CD14-positive monocyte (primary cell): ENCODE measurements at regions not wholly inside any gene's neighbourhood (a gene's known extent, or its start where the extent isn't known, plus 50 kb on each side); places are given as distances from the start of the nearest gene placed in this dataset.

ENCODE experiments used
- DNase-seq, 3 donors: peaks; one replicate each; pipeline ENCODE4 v3.0.0-alpha.2; 2011 to 2022
- H2AFZ ChIP-seq: 2 replicates; pipeline ENCODE4 v1.6.0; 2012; ENCODE audit warnings: mild to moderate bottlenecking, low read depth, low read length, inconsistent platforms; ENCODE audit not compliant: insufficient read depth, poor library complexity, severe bottlenecking
- H3K27ac ChIP-seq, 2 donors: 1 replicate in 1 of 2; 2 replicates in 1 of 2; pipeline ENCODE4 v1.5.1; 2012 to 2013; ENCODE audit warnings: low read length in 2 of 2, control low read depth in 1 of 2, inconsistent platforms in 1 of 2, low read depth in 1 of 2, mild to moderate bottlenecking in 1 of 2
- H3K27me3 ChIP-seq, 2 donors: one replicate each; pipeline versions ENCODE4 v1.6.0 to v1.6.1; 2011 to 2013; ENCODE audit warnings: low read length in 2 of 2; ENCODE audit not compliant: control insufficient read depth in 2 of 2, insufficient read depth in 2 of 2
- H3K36me3 ChIP-seq, 2 donors: replicated peaks in 1 of 2; 1 replicate in 1 of 2; 2 replicates in 1 of 2; pipeline versions ENCODE4 v1.5.1 to v1.6.1; 2012 to 2013; ENCODE audit warnings: low read length in 2 of 2, control low read depth in 1 of 2, inconsistent platforms in 1 of 2, mild to moderate bottlenecking in 1 of 2; ENCODE audit not compliant: insufficient read depth in 2 of 2, control insufficient read depth in 1 of 2
- H3K4me1 ChIP-seq, 2 donors: 1 replicate in 1 of 2; 2 replicates in 1 of 2; pipeline versions ENCODE4 v1.5.1 to v1.6.1; 2012 to 2013; ENCODE audit warnings: low read length in 2 of 2, control low read depth in 1 of 2, inconsistent platforms in 1 of 2, mild to moderate bottlenecking in 1 of 2, moderate library complexity in 1 of 2; ENCODE audit not compliant: insufficient read depth in 2 of 2, control insufficient read depth in 1 of 2
- H3K4me2 ChIP-seq: replicated peaks from 2 replicates; pipeline ENCODE3; 2012; ENCODE audit warnings: low read length, moderate library complexity, mild to moderate bottlenecking; ENCODE audit not compliant: poor library complexity, severe bottlenecking; ENCODE audit errors: extremely low read depth
- H3K4me3 ChIP-seq, 3 experiments: fragments of 200-600 bp in 1 of 3; sonication (generic) in 1 of 3; replicated peaks in 1 of 3; 1 replicate in 2 of 3; 2 replicates in 1 of 3; pipeline ENCODE4 v1.5.1; 2011 to 2013; ENCODE audit warnings: low read length in 3 of 3, mild to moderate bottlenecking in 3 of 3, control low read depth in 2 of 3, low read depth in 2 of 3, inconsistent platforms in 1 of 3, moderate library complexity in 1 of 3
- H3K79me2 ChIP-seq: 2 replicates; pipeline ENCODE4 v1.6.0; 2012; ENCODE audit warnings: mild to moderate bottlenecking, control low read depth, inconsistent platforms, low read length, moderate library complexity; ENCODE audit not compliant: insufficient read depth
- H3K9ac ChIP-seq: 2 replicates; pipeline ENCODE4 v1.6.0; 2017; ENCODE audit warnings: low read length, mild to moderate bottlenecking; ENCODE audit not compliant: insufficient read depth, poor library complexity, severe bottlenecking
- H3K9me3 ChIP-seq, 2 donors: replicated peaks in 1 of 2; 1 replicate in 1 of 2; 2 replicates in 1 of 2; pipeline versions ENCODE4 v1.5.1 to v1.6.1; 2012 to 2013; ENCODE audit warnings: low read length in 2 of 2, control low read depth in 1 of 2; ENCODE audit not compliant: control insufficient read depth in 1 of 2, insufficient read depth in 1 of 2
- H4K20me1 ChIP-seq: 2 replicates; pipeline ENCODE4 v1.6.0; 2012; ENCODE audit warnings: mild to moderate bottlenecking, low read length, control low read depth, moderate library complexity; ENCODE audit not compliant: insufficient read depth
- H3K27ac Mint-ChIP-seq, 7 donors: one replicate each; pipeline ENCODE4 v1.8.0; 2020; ENCODE audit warnings: mild to moderate bottlenecking in 7 of 7, mixed read lengths in 7 of 7, moderate library complexity in 6 of 7, inconsistent platforms in 2 of 7
- H3K27me3 Mint-ChIP-seq, 3 donors: one replicate each; pipeline ENCODE4 v1.8.0; 2021 to 2022; ENCODE audit warnings: low read depth in 3 of 3, mild to moderate bottlenecking in 3 of 3, mixed read lengths in 3 of 3, moderate library complexity in 3 of 3, inconsistent platforms in 1 of 3
- H3K36me3 Mint-ChIP-seq, 2 donors: one replicate each; pipeline ENCODE4 v1.8.0; 2020; ENCODE audit warnings: mixed read lengths in 2 of 2, inconsistent platforms in 1 of 2, mild to moderate bottlenecking in 1 of 2
- H3K4me1 Mint-ChIP-seq: one replicate; pipeline ENCODE4 v1.8.0; 2020; ENCODE audit warnings: mild to moderate bottlenecking, mixed read lengths
- H3K4me3 Mint-ChIP-seq, 2 donors: one replicate each; pipeline ENCODE4 v1.8.0; 2020; ENCODE audit warnings: mild to moderate bottlenecking in 2 of 2, mixed read lengths in 2 of 2, moderate library complexity in 1 of 2
- H3K9me3 Mint-ChIP-seq, 7 donors: one replicate each; pipeline ENCODE4 v1.8.0; 2020 to 2022; ENCODE audit warnings: mixed read lengths in 7 of 7, mild to moderate bottlenecking in 6 of 7, moderate library complexity in 6 of 7, inconsistent platforms in 2 of 7
- WGBS: methylation state at CpG from one replicate; pipeline ENCODE4 v1.1.5; 2013; ENCODE audit warnings: missing lambda C conversion rate; ENCODE audit not compliant: insufficient coverage; 5-methylcytosine and 5-hydroxymethylcytosine counted together
- intact Hi-C, 2 donors: fragments of 100-400 bp; cut with micrococcal nuclease; formaldehyde crosslinking; loops; one replicate each; pipeline versions ENCODE4 v1.15.0 to v1.15.1; 2023
- TF ChIP-seq, protein P1 (sequence below): fragments of 200-600 bp; IDR thresholded peaks from one replicate; pipeline ENCODE4 v1.8.0; 2022; ENCODE audit warnings: antibody characterized with exemption, mild to moderate bottlenecking

- H3K4me2 ChIP-seq: no peak overlapping the region
- no peak for DNase-seq
- WGBS: no CpG with 5 or more reads among the region's 2 CpGs
- no peaks in the 10 kb centered on the region for H3K9me3 ChIP-seq
- no peaks in the 10 kb centered on the region for H3K36me3 ChIP-seq
- Mint-ChIP-seq H3K36me3 (no peaks in the 10 kb centered on the region), H3K4me1 (no peaks in the 10 kb centered on the region), H3K27ac (no peak overlapping the region), H3K27me3 (peaks cover 0 to 1% (median 0%) of the 10 kb centered on the region in 3 donors), H3K9me3 (peaks cover 0 to 4% (median 0%) of the 10 kb centered on the region in 7 donors), H3K4me3 (no peak overlapping the region)
- H3K9ac ChIP-seq: no peak overlapping the region
- intact Hi-C loops: no loop called here
- H3K4me1 ChIP-seq: no peaks in the 10 kb centered on the region
- no peaks in the 10 kb centered on the region for H3K79me2 ChIP-seq
- no peaks in the 10 kb centered on the region for H4K20me1 ChIP-seq
- H2AFZ ChIP-seq: no peak overlapping the region
- TF ChIP-seq, protein P1, sequence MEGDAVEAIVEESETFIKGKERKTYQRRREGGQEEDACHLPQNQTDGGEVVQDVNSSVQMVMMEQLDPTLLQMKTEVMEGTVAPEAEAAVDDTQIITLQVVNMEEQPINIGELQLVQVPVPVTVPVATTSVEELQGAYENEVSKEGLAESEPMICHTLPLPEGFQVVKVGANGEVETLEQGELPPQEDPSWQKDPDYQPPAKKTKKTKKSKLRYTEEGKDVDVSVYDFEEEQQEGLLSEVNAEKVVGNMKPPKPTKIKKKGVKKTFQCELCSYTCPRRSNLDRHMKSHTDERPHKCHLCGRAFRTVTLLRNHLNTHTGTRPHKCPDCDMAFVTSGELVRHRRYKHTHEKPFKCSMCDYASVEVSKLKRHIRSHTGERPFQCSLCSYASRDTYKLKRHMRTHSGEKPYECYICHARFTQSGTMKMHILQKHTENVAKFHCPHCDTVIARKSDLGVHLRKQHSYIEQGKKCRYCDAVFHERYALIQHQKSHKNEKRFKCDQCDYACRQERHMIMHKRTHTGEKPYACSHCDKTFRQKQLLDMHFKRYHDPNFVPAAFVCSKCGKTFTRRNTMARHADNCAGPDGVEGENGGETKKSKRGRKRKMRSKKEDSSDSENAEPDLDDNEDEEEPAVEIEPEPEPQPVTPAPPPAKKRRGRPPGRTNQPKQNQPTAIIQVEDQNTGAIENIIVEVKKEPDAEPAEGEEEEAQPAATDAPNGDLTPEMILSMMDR: no peak
- no peak overlapping the region for H3K27ac ChIP-seq
- no peak overlapping the region for H3K4me3 ChIP-seq
- H3K27me3 ChIP-seq: no peaks in the 10 kb centered on the region
These were observed 938.0 kb downstream of the GALC start for GRCh38 chr14:87055007-87055406.

DNA sequence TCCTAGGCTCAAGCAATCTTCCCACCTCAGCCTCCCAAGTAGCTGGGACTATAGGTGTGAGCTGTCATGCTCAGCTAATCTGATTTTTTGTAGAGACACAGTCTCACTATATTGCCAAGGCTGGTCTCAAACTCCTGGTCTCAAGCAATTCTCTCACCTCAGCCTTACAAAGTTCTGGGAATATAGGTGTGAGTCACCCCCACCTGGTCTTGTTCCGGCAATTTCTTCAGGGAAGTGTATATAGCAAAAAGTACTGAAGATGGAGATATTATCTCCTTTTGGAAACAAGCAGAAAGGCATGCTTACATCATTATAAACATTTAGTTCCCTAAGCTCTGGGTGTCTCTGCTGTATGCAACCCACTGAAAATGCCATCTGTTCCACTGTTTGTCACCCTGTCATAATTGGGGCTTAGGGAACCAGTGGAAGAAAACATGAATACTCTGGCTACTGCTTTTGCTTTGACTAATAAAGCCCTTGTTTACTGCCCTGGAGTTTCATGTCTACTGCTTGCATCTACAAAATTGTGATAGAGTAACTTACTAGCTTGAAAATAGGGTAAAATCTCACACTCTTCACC is 940.2 kb downstream of the GALC start:
- Mint-ChIP-seq H3K27me3 (peaks cover 0 to 1% (median 0%) of the 10 kb centered on the region in 3 donors), H3K4me1 (no peaks in the 10 kb centered on the region), H3K36me3 (no peaks in the 10 kb centered on the region), H3K4me3 (no peak overlapping the region), H3K27ac (no peak overlapping the region), H3K9me3 (no peaks in the 10 kb centered on the region)
- no peaks in the 10 kb centered on the region for H3K36me3 ChIP-seq
- TF ChIP-seq, protein P1: no peak
- H3K4me3 ChIP-seq: no peak overlapping the region
- H3K27me3 ChIP-seq: no peaks in the 10 kb centered on the region
- H3K9me3 ChIP-seq: no peaks in the 10 kb centered on the region
- no peak overlapping the region for H3K9ac ChIP-seq
- no CpG with 5 or more reads among the region's 1 CpG for WGBS
- H2AFZ ChIP-seq: no peak overlapping the region
- no peaks in the 10 kb centered on the region for H4K20me1 ChIP-seq
- H3K4me2 ChIP-seq: no peak overlapping the region
- H3K27ac ChIP-seq: no peak overlapping the region
- H3K79me2 ChIP-seq: no peaks in the 10 kb centered on the region
- no peaks in the 10 kb centered on the region for H3K4me1 ChIP-seq
- DNase-seq: no peak
- intact Hi-C loops: no loop called here
